OCI-LY1 (cell line): ENCODE measurements at regions not wholly inside any gene's neighbourhood (a gene's known extent, or its start where the extent isn't known, plus 50 kb on each side); places are given as distances from the start of the nearest gene placed in this dataset.

Source experiments
- H2AFZ ChIP-seq: fragments of 200-600 bp; sonication (generic), shearing (Covaris generic); 2 replicates; pipeline ENCODE4 v1.6.0; 2014; ENCODE audit warnings: antibody characterized with exemption, mild to moderate bottlenecking, low read length
- H3F3A ChIP-seq: fragments of 200-600 bp; sonication (generic), shearing (Covaris generic); 2 replicates; pipeline ENCODE4 v1.6.0; 2014; ENCODE audit warnings: mild to moderate bottlenecking, antibody characterized with exemption, low read length, moderate library complexity; ENCODE audit not compliant: insufficient read depth
- H3K27ac ChIP-seq: fragments of 200-600 bp; sonication (generic); 2 replicates; pipeline ENCODE4 v1.5.1; 2014; ENCODE audit warnings: low read length, mixed run types, mild to moderate bottlenecking, low read depth; ENCODE audit not compliant: poor library complexity, severe bottlenecking
- H3K27me3 ChIP-seq: fragments of 200-600 bp; sonication (generic); 2 replicates; pipeline ENCODE4 v1.6.0; 2014; ENCODE audit warnings: antibody characterized with exemption, mild to moderate bottlenecking, low read length, moderate library complexity; ENCODE audit not compliant: insufficient read depth
- H3K36me3 ChIP-seq: fragments of 200-600 bp; sonication (generic); 2 replicates; pipeline ENCODE4 v1.6.1; 2014; ENCODE audit warnings: mild to moderate bottlenecking, antibody characterized with exemption, low read length, moderate library complexity, mixed read lengths; ENCODE audit not compliant: insufficient read depth
- H3K4me1 ChIP-seq: fragments of 200-600 bp; sonication (generic); 2 replicates; pipeline ENCODE4 v1.5.1; 2014; ENCODE audit warnings: mild to moderate bottlenecking, low read length, moderate library complexity; ENCODE audit not compliant: insufficient read depth, severe bottlenecking
- H3K4me2 ChIP-seq: fragments of 200-600 bp; sonication (generic), shearing (Covaris generic); 2 replicates; pipeline ENCODE4 v1.6.1; 2014; ENCODE audit warnings: low read length
- H3K4me3 ChIP-seq: fragments of 200-600 bp; sonication (generic); 2 replicates; pipeline ENCODE4 v1.5.1; 2014; ENCODE audit warnings: low read length, low read depth, mild to moderate bottlenecking, mixed read lengths; ENCODE audit not compliant: poor library complexity, severe bottlenecking
- H3K79me2 ChIP-seq: fragments of 200-600 bp; shearing (Covaris generic); 2 replicates; pipeline ENCODE4 v1.6.1; 2016; ENCODE audit warnings: mixed run types, low read length, mixed read lengths; ENCODE audit not compliant: insufficient read depth
- H3K9ac ChIP-seq: fragments of 200-600 bp; sonication (generic), shearing (Covaris generic); 2 replicates; pipeline ENCODE4 v1.6.1; 2014; ENCODE audit warnings: mild to moderate bottlenecking, low read length, mixed read lengths
- H3K9me2 ChIP-seq: fragments of 200-600 bp; sonication (generic), shearing (Covaris generic); 2 replicates; pipeline ENCODE4 v1.6.1; 2014; ENCODE audit warnings: low read depth, mild to moderate bottlenecking, low read length, mixed read lengths
- H3K9me3 ChIP-seq: fragments of 200-600 bp; shearing (Covaris generic); 2 replicates; pipeline ENCODE4 v1.6.1; 2014; ENCODE audit warnings: low read length, mixed read lengths
- H4K20me1 ChIP-seq: fragments of 200-600 bp; sonication (generic), shearing (Covaris generic); 2 replicates; pipeline ENCODE4 v1.6.0; 2016; ENCODE audit warnings: mild to moderate bottlenecking, low read length; ENCODE audit not compliant: insufficient read depth
- CTCF ChIP-seq: fragments of 200-600 bp; sonication (generic), shearing (Covaris generic); IDR thresholded peaks from 2 replicates; pipeline ENCODE4 v1.5.1; 2017; ENCODE audit warnings: mild to moderate bottlenecking, antibody characterized with exemption, low read length, moderate library complexity, mixed read lengths
- EZH2 ChIP-seq: fragments of 200-600 bp; sonication (generic), shearing (Covaris generic); IDR thresholded peaks from 2 replicates; pipeline ENCODE4 v1.8.0; 2017; ENCODE audit warnings: borderline replicate concordance, mixed run types, mild to moderate bottlenecking, antibody characterized with exemption, low read length, moderate library complexity, mixed read lengths

GRCh38 chr2:8312221-8312620 is 369.6 kb upstream of the ID2 start:
- peaks cover 49% of the 10 kb centered on the region for H3K4me1 ChIP-seq
- no peak overlapping the region for H2AFZ ChIP-seq
- H3K4me2 ChIP-seq, result peak overlapping the region; percentile 18; the same call in 1 of the 2 replicates
- H3K27me3 ChIP-seq, result no peaks in the 10 kb centered on the region
- H3F3A ChIP-seq, result no peaks in the 10 kb centered on the region
- TF ChIP-seq CTCF, result no peak
- TF ChIP-seq EZH2, result no peak
- no peaks in the 10 kb centered on the region for H3K9me3 ChIP-seq
- no peak overlapping the region for H3K4me3 ChIP-seq
- H3K9me2 ChIP-seq, result no peaks in the 10 kb centered on the region
- H3K9ac ChIP-seq, result no peak overlapping the region; the same call in 1 of the 2 replicates
- H3K36me3 ChIP-seq, result no peaks in the 10 kb centered on the region
- peak overlapping the region; percentile 60 for H3K27ac ChIP-seq
- H4K20me1 ChIP-seq, result no peaks in the 10 kb centered on the region
- no peaks in the 10 kb centered on the region for H3K79me2 ChIP-seq

- no peak overlapping the region for H3K4me3 ChIP-seq
- peak overlapping the region; percentile 18; the same call in 1 of the 2 replicates for H3K4me2 ChIP-seq
- peaks cover 49% of the 10 kb centered on the region for H3K4me1 ChIP-seq
- no peaks in the 10 kb centered on the region for H3F3A ChIP-seq
- H3K36me3 ChIP-seq, result no peaks in the 10 kb centered on the region
- no peak overlapping the region; the same call in 1 of the 2 replicates for H3K9ac ChIP-seq
- H3K27me3 ChIP-seq, result no peaks in the 10 kb centered on the region
- H4K20me1 ChIP-seq, result no peaks in the 10 kb centered on the region
- H3K79me2 ChIP-seq, result no peaks in the 10 kb centered on the region
- H3K9me3 ChIP-seq, result no peaks in the 10 kb centered on the region
- H3K27ac ChIP-seq, result peak overlapping the region; percentile 60
- TF ChIP-seq EZH2, result no peak
- TF ChIP-seq CTCF, result no peak
- no peak overlapping the region for H2AFZ ChIP-seq
- H3K9me2 ChIP-seq, result no peaks in the 10 kb centered on the region
These were observed 368.7 kb upstream of the ID2 start for GRCh38 chr2:8312861-8313830.

- no peak for TF ChIP-seq EZH2
- TF ChIP-seq CTCF, result no peak
- peaks cover 47% of the 10 kb centered on the region for H3K4me1 ChIP-seq
These were observed 367.8 kb upstream of the ID2 start for GRCh38 chr2:8314063-8314462.

More at GRCh38 chr2:8314063-8314462, 367.8 kb upstream of the ID2 start:
- no peak overlapping the region for H3K4me2 ChIP-seq
- no peaks in the 10 kb centered on the region for H3K79me2 ChIP-seq
- H3K9ac ChIP-seq, result no peak overlapping the region
- no peaks in the 10 kb centered on the region for H3K27me3 ChIP-seq
- no peaks in the 10 kb centered on the region for H4K20me1 ChIP-seq
- no peak overlapping the region for H3K27ac ChIP-seq
- no peaks in the 10 kb centered on the region for H3K9me2 ChIP-seq
- no peak overlapping the region for H3K4me3 ChIP-seq
- no peaks in the 10 kb centered on the region for H3F3A ChIP-seq
- no peaks in the 10 kb centered on the region for H3K36me3 ChIP-seq
- H3K9me3 ChIP-seq, result no peaks in the 10 kb centered on the region
- no peak overlapping the region for H2AFZ ChIP-seq
